ENCODE measurements at regions not wholly inside any gene's neighbourhood (a gene's known extent, or its start where the extent isn't known, plus 50 kb on each side); places are given as distances from the start of the nearest gene placed in this dataset.
"Not testable (repeated sequence)": the region's sequence is repeated elsewhere in the genome, so short reads cannot be mapped to it uniquely, and the experiment has no call there.

GRCh38 chr15:31723019-31723418, 307.3 kb upstream of the CHRNA7 start:
- not testable (repeated sequence) for DNase-seq (ENCODE audit: low read depth in 2 of 3, low spot score in 2 of 3)

- DNase-seq (ENCODE audit: low read depth in 2 of 3, low spot score in 2 of 3): not testable (repeated sequence)
Measured at GRCh38 chr15:31724903-31725302, 305.4 kb upstream of the CHRNA7 start.

- DNase-seq (ENCODE audit: low read depth in 2 of 3, low spot score in 2 of 3): not testable (repeated sequence)
Measured at GRCh38 chr15:31725619-31726018, 304.7 kb upstream of the CHRNA7 start.

DNA sequence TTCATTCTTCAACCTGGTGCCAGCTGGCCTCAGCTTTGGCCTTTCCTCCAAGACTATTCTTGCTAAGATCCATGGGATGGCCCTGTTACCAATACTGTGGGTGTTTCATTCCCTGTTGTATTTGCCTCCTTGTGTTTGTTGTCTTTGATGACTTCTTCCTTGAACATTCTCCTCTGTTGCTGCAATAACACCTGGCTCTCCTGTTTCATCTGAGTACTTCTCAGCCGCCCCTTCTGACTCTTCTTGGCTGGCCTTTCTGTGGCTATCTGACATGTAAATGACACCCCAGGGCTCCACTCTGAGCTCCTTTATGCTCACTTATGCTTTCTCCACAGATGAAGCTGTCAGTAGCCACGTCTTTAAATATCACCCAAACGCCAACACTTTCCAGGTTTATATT, 302.7 kb upstream of the CHRNA7 start:
- DNase-seq (ENCODE audit: low read depth in 2 of 3, low spot score in 2 of 3): no peak

DNA sequence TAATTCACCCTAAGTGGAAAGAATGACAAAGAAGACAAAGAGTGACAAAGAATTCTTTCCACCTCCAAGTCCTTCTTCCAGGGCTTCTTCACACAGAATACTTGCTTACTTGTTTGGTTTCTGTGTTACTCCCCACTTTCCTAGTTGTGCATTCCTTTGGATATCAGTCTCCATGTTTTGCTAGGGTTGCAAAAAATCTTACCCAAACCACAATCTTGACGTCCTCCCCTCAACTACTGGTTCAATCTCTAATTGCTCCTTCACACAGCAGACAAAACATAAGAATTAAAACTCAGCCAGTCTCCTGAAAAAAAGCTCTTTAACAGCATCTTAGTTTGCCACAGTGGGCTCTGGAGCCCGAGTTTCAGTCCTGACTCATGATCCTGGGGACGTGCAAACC, 297.6 kb upstream of the CHRNA7 start:
- DNase-seq (ENCODE audit: low read depth in 2 of 3, low spot score in 2 of 3): no peak

- DNase-seq (ENCODE audit: low read depth in 2 of 3, low spot score in 2 of 3): no peak
Measured at GRCh38 chr15:31733424-31733823, 296.9 kb upstream of the CHRNA7 start.

- no peak for DNase-seq (ENCODE audit: low read depth in 2 of 3, low spot score in 2 of 3)
Measured at GRCh38 chr15:31740203-31740602, 290.1 kb upstream of the CHRNA7 start.

GRCh38 chr15:31745841-31746240, 284.5 kb upstream of the CHRNA7 start:
- DNase-seq (ENCODE audit: low read depth in 2 of 3, low spot score in 2 of 3): no peak

DNA sequence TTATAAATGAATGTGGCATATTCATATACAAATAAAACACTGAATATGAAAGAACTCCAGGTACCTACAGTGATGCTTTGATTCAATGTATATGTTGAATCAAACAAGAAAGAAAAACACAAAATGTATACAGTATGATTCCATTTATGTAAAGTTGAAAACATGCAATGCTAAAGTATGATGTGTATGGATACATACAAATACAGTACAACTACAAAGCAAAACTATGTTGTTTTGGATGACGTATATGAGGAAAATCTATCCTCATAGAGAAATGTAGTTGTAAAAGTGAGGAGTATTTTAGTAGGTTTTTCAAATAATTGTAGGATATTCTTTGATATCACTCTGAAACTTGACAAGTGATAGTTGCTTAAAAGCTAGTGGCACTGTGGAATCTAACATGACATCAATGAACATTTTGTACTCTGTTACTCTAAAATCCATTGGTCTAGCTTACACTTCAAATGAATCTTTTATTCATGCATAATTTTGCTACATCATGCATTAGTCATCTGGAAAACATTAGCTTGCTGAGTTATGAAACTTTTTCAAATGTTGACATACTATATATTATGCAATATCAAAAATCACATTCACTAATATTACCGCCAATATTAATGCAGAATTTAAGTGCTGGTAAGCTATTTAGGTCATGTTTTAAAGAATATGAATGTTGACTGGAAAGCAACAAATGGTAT, 278.1 kb upstream of the CHRNA7 start:
- DNase-seq (ENCODE audit: low read depth in 2 of 3, low spot score in 2 of 3): no peak

GRCh38 chr15:31752905-31753304, 277.4 kb upstream of the CHRNA7 start:
- no peak for DNase-seq (ENCODE audit: low read depth in 2 of 3, low spot score in 2 of 3)

DNA sequence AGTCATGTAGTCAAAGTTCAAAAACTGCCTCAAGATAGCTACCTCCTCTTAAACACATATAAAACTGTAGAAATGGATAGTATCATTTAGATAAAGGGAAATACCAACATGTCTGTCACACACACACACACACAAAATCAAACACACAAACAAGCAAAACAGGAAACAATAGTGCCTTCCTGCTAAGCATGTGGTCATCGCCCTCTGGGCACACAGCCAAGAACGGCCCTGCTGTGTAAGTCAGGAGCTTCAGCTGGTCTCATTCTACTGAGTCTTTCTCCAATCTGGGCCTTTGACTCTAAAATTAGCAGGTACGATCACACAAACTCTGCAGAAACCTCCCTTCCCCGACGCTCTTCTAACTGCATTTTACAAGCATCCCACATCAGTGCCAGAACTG, 272.2 kb upstream of the CHRNA7 start:
- DNase-seq (ENCODE audit: low read depth in 2 of 3, low spot score in 2 of 3): peak in 2 of 3 donors; percentile 0 to 2

GRCh38 chr15:31768055-31768454, 262.3 kb upstream of the CHRNA7 start:
- DNase-seq (ENCODE audit: low read depth in 2 of 3, low spot score in 2 of 3): no peak

- DNase-seq (ENCODE audit: low read depth in 2 of 3, low spot score in 2 of 3): no peak
Measured at GRCh38 chr15:31774045-31774444, 256.3 kb upstream of the CHRNA7 start.

DNA sequence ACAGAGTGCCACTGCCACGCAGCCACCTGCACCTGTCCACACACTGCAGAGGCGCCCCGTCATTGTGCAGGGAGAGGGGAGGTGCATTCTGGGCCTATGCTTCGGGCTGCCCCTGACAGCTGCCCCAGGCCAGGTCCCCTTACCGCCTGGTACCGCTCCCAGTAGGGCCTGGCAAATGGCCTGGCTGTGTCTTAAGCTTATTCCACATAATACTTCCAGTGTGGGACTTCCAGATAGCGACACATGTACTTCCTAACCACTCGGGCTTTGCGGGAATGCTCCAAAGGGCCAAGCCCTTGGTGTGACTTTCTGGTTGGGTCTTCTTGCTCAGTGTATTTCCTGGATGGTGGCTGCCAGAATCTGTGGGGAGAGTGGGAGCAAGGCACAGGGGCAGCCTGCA, 254.3 kb upstream of the CHRNA7 start:
- no peak for DNase-seq (ENCODE audit: low read depth in 2 of 3, low spot score in 2 of 3)

GRCh38 chr15:31781261-31781660, 249.1 kb upstream of the CHRNA7 start:
- no peak for DNase-seq (ENCODE audit: low read depth in 2 of 3, low spot score in 2 of 3)

DNA sequence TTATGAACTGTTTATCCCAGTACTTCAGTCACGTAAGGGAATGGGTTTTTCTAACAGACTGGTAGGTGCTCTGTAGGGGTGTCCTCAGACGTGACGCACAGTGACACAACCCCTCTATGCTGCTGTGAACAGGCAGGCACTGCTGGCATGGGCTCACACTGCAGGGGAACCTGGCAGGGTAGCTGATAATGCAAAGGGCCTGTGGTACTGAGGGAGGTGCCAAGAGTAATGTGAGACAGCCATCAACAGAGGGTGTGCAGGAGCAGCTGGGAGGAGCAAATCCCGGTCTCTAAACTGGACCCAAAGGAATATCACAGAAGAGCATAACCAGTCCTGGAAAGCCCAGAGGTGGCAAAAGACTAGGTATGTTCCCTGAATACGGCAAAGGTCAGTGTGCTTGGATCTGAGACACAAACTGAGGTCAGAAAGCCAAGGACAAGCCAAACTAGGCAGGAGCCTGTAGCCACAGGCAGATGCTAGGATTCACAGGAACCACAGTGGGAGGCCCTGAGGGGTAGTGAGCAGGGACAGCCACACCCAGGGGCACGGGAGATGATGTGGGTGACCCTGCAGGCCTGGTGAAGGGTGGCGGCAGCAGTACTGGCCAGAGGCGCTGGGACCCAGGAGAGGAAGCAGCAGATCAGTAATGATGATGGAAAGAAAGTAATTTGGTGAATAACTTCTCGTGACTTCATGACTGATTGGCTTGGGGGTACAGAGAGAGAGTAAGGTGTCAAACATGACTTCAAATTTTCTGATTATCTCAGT, 248.1 kb upstream of the CHRNA7 start:
- DNase-seq (ENCODE audit: low read depth in 2 of 3, low spot score in 2 of 3): no peak

DNA sequence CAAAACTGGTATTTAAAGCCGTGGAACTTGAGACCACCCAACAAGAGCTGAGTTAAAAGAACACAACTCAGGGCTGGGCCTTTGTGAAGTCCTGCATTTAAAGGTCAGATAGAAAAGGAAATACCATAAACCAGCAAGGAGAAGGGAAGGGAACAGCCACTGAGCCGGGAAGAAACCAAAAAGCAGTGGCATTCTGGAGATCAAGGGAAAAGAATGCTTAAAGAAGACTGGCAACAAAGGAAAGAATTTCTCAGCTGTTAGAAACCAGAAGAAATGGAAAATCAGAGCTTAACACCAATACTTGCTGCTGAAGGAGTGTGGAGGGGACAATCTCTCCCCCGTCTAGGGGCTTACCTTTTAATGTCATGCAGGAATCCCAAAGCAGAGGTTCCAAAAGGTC, 247.4 kb upstream of the CHRNA7 start:
- DNase-seq (ENCODE audit: low read depth in 2 of 3, low spot score in 2 of 3): no peak

DNA sequence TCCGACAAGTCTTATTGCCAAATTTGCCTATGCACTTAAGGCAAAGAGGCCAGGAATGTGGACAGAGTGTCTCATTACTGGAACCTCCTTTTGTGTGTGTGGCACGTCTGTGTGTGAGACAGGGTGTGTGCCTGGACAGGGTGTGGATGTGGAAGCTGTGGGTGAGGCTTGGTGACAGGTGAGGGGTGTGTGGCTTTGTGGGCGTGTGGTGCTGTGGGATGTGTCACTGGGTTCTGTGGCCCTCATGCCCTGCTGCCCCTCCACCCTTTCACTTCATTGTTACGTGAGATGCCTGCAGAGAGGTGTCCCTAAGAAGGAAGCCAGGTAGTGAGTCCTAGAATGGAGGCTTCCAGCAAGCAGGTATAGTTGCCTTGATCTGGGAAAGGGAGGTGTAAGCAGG, 244.0 kb upstream of the CHRNA7 start:
- no peak for DNase-seq (ENCODE audit: low read depth in 2 of 3, low spot score in 2 of 3)

DNA sequence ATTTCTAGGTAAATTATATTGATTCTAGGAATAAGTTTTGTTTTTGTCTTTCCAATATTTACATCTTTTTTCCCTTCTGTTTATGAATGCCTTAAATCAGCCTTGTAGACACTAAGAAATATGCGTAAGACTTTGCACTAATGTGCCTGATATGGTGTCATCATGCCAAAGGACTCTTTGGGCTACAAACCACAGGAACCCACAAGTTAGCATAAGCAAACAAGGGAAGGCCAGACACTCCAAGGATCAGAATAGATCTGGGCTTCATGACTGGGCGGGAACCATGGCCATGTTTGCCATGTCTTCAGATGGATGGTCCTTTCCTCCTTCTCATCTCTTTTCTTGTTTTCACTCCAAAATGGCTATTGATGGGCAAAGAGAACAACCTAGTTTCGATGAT, 242.2 kb upstream of the CHRNA7 start:
- no peak for DNase-seq (ENCODE audit: low read depth in 2 of 3, low spot score in 2 of 3)

DNA sequence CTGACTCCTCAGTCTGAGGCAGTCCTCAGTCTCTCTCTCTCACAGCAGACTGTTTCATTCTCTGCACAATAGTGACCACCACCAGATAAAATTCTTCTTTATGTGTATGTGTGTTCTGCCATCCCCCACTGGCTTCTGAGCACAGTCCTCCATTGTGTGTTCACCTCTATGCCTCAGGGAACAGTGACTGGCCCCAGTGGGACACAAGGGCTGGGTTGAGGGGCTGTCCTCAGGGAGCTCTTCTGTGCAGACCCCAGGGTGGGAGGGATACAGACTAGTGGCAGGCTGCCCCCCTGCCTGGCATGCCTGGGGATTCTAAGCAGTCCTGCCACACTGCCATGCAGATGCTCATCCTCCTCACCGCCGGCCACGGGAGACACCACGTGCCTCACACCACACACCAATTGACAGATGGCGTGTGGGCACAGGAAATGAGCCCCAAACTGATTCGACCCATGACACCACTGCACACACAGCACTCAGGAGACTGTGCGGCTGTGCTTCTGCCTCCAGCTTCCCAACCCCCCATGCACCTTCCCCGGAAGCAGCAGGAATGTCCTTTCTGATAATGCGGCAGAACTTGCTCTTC, 237.6 kb upstream of the CHRNA7 start:
- no peak for DNase-seq (ENCODE audit: low read depth in 2 of 3, low spot score in 2 of 3)

DNA sequence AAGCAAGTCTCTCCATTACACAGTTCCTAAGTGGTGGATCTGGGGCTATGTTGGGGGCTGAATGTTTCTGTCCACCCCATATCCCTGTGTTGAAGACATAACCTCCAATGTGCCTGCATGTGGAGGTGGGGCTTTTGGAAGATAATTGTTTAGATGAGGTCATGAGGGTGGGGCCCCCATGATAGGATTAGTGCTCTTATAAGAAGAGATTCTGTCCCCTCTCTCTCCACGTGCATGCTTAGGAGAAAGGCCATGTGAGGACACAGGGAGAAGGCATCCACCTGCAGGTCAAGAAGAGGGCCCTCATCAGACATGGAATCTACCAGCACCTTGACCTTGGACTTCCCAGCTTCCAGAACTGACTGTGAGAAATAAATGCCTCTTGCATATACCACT, 231.0 kb upstream of the CHRNA7 start:
- DNase-seq (ENCODE audit: low read depth in 2 of 3, low spot score in 2 of 3): no peak

GRCh38 chr15:31799715-31800321, 230.5 kb upstream of the CHRNA7 start:
- DNase-seq (ENCODE audit: low read depth in 2 of 3, low spot score in 2 of 3): no peak
